HUES6 (cell line): ENCODE measurements at regions not wholly inside any gene's neighbourhood (a gene's known extent, or its start where the extent isn't known, plus 50 kb on each side); places are given as distances from the start of the nearest gene placed in this dataset.

ENCODE experiments used
- H3K27ac ChIP-seq: 2 replicates; pipeline ENCODE4 v1.7.0; 2013; ENCODE audit warnings: low read depth, mild to moderate bottlenecking, low read length, inconsistent platforms
- H3K27me3 ChIP-seq: 2 replicates; pipeline ENCODE4 v1.6.1; 2013; ENCODE audit warnings: low read length; ENCODE audit not compliant: control insufficient read depth, insufficient read depth
- H3K36me3 ChIP-seq: 2 replicates; pipeline ENCODE4 v1.6.1; 2013; ENCODE audit warnings: low read length; ENCODE audit not compliant: control insufficient read depth, insufficient read depth
- H3K4me1 ChIP-seq: 2 replicates; pipeline ENCODE4 v1.6.1; 2013; ENCODE audit warnings: low read length; ENCODE audit not compliant: control insufficient read depth, insufficient read depth
- H3K4me3 ChIP-seq: 2 replicates; pipeline ENCODE4 v1.5.1; 2013; ENCODE audit warnings: low read depth, low read length
- H3K9ac ChIP-seq: one replicate; pipeline ENCODE4 v1.6.1; 2013; ENCODE audit warnings: mild to moderate bottlenecking, low read length
- H3K9me3 ChIP-seq: 2 replicates; pipeline ENCODE4 v1.6.1; 2013; ENCODE audit warnings: low read depth, low read length; ENCODE audit not compliant: control insufficient read depth, insufficient read depth

DNA sequence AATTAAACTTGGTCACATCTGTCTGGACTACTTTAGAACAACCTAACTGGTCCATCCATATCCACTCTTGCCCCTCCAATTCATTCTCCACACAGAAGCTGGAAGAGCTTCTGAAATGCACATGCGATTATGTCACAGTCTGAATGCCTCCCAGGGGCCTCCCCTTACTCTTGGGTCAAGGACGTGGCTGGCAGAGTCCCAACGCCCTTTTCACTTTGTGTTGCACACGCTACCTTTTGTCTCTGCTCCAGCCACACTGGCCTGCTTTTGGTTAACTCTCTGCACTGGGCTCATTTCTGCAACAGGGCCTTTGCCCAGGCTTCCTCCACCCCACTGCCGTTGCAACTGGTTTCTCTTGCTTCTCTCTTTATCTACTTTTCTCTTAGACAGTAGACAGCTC, 245.2 kb downstream of the IL20RB start:
- Histone ChIP-seq H3K9me3 (peaks cover 7% of the 10 kb centered on the region; the same call in 1 of the 2 replicates), H3K36me3 (no peaks in the 10 kb centered on the region), H3K4me3 (no peak overlapping the region), H3K27ac (no peak overlapping the region), H3K4me1 (no peaks in the 10 kb centered on the region), H3K9ac (no peak overlapping the region), H3K27me3 (no peaks in the 10 kb centered on the region)

DNA sequence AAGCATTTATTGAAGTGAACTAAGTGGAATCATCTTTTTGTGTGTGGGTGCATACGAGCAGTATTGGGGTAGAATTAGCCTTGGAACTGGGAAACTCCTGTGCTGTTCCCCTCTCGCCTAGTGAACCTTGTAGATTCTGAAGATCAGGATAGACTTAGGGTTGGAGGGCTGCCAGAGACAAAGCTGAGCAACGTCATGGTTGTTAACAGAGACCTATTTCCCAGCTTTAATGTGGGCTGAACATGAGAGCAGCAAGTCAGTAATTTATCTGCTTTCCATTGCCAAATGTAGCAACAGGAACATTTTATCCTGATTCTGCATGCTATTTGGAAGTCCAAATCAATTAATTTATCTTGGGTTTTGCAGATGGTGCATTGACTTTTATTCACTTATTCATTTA, 246.6 kb downstream of the IL20RB start:
- H3K4me3 ChIP-seq, result no peak overlapping the region
- no peak overlapping the region for H3K9ac ChIP-seq
- H3K27ac ChIP-seq, result no peak overlapping the region
- H3K27me3 ChIP-seq, result no peaks in the 10 kb centered on the region
- no peaks in the 10 kb centered on the region for H3K4me1 ChIP-seq
- H3K9me3 ChIP-seq, result peaks cover 4% of the 10 kb centered on the region; the same call in 1 of the 2 replicates
- no peaks in the 10 kb centered on the region for H3K36me3 ChIP-seq

DNA sequence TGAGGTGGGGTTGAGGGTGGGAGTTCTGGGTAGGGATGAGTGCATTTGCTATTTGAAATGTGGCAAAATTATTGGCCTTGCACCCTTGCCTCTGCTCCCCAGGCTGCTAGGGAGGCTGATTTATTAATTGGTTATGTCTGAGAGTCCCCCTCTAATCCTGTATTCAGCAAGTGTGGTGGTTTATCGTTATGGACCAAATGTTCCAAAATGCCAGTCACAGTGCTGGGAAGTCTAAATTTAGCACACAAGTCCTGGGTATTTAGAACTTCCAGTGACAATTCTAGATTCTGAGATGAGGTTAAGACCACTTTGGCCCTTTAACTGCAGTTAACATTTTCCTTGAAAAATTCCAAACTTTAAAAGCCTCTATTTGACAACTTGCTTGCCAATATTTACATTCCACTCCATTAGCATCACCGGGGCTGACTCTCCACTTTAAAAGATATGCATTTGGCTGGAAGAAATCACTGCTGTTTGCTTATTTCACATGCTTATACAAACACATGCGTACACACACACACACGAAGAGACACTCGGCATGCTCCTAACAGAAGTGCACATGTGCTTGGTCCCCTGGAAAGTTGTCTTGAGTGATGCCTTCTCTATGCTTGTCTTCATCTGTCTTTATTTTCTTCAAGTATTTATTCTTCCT, 247.7 kb downstream of the IL20RB start:
- Histone ChIP-seq H3K9ac (no peak overlapping the region), H3K9me3 (no peaks in the 10 kb centered on the region), H3K27ac (no peak overlapping the region), H3K4me3 (no peak overlapping the region), H3K36me3 (no peaks in the 10 kb centered on the region), H3K27me3 (no peaks in the 10 kb centered on the region), H3K4me1 (no peaks in the 10 kb centered on the region)

DNA sequence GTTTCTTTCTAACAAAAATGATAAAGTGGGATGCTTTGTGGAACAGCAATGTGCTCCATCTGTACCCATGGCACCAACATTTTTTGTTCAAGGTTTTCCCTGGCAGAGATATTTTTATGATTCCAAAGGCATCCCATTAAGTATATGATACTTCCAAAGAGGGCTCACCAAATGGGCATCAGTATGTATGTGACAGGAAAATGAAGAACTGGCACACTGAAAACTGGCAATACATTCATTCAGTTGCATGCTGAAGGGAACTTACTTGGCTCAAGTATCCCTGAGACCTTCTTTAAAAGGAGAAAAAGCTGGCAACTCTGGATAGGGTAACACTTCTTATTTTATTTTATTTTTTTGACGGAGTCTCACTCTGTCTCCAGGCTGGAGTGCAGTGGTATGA, 249.8 kb downstream of the IL20RB start:
- Histone ChIP-seq H3K4me1 (no peaks in the 10 kb centered on the region), H3K27ac (no peak overlapping the region), H3K9me3 (no peaks in the 10 kb centered on the region), H3K4me3 (no peak overlapping the region), H3K9ac (no peak overlapping the region), H3K36me3 (no peaks in the 10 kb centered on the region), H3K27me3 (no peaks in the 10 kb centered on the region)

DNA sequence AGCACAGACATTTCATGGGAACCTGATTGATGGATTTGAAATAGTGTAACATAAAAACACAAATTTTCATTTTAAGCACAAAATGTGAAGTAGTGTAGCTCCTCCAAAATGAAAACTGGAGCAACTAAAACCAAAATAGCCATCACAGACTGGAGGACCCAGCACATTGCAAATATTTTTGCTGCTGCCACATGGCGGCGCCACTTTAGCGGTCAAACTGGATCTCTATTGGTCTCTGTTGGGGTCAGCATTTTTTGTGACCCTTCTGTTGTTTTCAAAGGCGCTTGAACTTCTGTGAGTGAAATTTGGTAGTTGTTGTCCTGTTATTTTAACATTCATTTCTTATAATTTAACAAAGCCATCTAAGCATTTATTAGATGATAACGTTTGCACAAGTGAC, 259.9 kb downstream of the IL20RB start:
- H3K9ac ChIP-seq, result no peak overlapping the region
- no peaks in the 10 kb centered on the region for H3K4me1 ChIP-seq

DNA sequence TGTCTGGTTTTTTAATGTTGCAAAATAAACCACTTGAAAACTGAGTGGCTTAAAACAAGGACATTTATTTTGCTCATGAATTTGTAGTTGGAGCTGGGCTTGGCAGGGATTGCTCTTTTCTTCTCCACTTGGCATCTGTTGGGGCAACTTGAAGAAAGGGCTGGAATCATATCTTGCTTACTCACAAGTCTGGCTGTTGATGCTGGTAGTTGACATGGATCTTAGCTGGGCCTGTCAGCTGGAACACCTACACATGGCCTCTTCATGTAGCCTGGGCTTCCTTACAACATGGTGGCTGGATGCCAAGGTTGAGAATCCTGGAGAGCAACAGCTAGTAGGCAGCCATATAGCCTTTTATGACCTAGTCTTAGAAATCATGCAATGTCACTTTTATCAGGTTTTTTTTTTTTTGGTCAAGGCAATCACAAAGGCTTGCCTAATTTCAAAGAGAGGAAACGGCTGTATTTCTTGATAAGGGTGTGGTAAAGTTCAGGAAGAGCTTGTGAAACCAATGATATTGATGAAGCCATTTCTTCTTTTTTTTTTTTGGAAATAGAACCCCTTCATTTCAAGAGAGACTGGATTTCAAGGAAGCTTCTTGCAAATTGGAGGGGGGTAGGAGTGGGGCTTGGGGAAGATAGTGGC, 262.1 kb downstream of the IL20RB start:
- no peak overlapping the region for H3K27ac ChIP-seq
- H3K27me3 ChIP-seq, result no peaks in the 10 kb centered on the region
- no peaks in the 10 kb centered on the region for H3K36me3 ChIP-seq
- no peaks in the 10 kb centered on the region for H3K9me3 ChIP-seq
- H3K9ac ChIP-seq, result no peak overlapping the region
- H3K4me1 ChIP-seq, result no peaks in the 10 kb centered on the region
- no peak overlapping the region for H3K4me3 ChIP-seq

More for the DNA sequence above, 259.9 kb downstream of the IL20RB start:
- Histone ChIP-seq H3K36me3 (no peaks in the 10 kb centered on the region), H3K27ac (no peak overlapping the region), H3K27me3 (no peaks in the 10 kb centered on the region), H3K9me3 (no peaks in the 10 kb centered on the region), H3K4me3 (no peak overlapping the region)

DNA sequence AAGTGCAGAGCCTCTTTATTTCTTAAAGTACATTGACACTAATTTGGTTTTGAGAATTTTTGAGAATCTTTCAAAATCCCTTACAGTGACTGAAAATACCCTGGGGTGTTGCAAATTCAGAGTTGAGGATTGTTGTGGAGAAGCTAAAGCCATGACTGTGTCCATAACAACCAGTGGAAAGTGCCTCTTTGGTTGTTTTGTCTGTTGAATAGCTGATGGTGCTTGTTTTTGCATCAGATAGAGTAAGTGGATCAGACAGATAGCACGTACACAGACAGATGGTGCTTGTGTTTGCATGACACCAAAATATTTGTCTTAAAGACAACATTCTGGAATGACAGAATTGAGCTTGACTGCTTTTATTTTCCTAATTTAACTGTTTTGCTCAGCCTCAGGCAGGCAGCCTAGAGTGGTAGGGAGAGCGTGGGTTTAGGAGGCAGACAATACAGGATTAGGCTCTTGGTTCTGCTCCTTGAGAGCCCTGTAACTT, 265.0 kb downstream of the IL20RB start:
- Histone ChIP-seq H3K4me1 (no peaks in the 10 kb centered on the region), H3K4me3 (no peak overlapping the region), H3K36me3 (no peaks in the 10 kb centered on the region), H3K27me3 (no peaks in the 10 kb centered on the region), H3K9me3 (no peaks in the 10 kb centered on the region), H3K9ac (no peak overlapping the region), H3K27ac (no peak overlapping the region)

GRCh38 chr3:137224464-137224863, 266.7 kb downstream of the IL20RB start:
- Histone ChIP-seq H3K27me3 (no peaks in the 10 kb centered on the region), H3K4me3 (no peak overlapping the region), H3K9me3 (no peaks in the 10 kb centered on the region), H3K9ac (no peak overlapping the region), H3K4me1 (no peaks in the 10 kb centered on the region), H3K36me3 (no peaks in the 10 kb centered on the region), H3K27ac (no peak overlapping the region)

DNA sequence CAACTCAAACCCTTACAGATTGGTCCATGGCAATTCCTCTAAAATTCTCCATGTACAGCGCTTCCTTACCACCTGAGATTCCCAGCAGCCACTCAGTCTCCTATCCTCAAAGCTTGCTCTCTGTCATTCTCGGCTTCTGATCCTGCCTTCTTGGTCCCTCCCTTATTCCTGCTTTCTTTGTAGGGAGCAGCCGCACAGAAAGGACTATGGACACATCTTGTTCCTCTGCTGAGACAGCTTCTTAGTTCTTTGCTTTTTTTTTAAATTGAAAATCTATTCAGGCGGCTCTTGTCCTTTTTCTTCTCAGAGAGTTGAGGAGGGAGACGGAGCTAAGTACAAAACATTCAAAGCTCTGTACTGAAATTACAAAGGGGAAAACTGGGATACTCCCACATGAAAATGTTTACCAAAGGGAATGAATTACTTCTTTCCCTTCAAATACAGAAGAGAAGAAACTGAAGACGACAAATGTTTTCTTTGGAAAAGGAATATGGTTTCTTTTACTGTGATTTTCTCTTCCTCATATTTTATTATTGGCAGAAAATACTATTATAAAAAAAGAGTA, 285.1 kb downstream of the IL20RB start:
- H3K27ac ChIP-seq, result no peak overlapping the region
- no peaks in the 10 kb centered on the region for H3K27me3 ChIP-seq
- no peak overlapping the region for H3K4me3 ChIP-seq
- H3K9me3 ChIP-seq, result no peaks in the 10 kb centered on the region
- H3K9ac ChIP-seq, result no peak overlapping the region
- no peaks in the 10 kb centered on the region for H3K36me3 ChIP-seq
- no peaks in the 10 kb centered on the region for H3K4me1 ChIP-seq

GRCh38 chr3:137246491-137246890, 288.7 kb downstream of the IL20RB start:
- Histone ChIP-seq H3K9ac (no peak overlapping the region), H3K9me3 (no peaks in the 10 kb centered on the region), H3K27me3 (no peaks in the 10 kb centered on the region), H3K36me3 (no peaks in the 10 kb centered on the region), H3K4me1 (no peaks in the 10 kb centered on the region), H3K27ac (no peak overlapping the region), H3K4me3 (no peak overlapping the region)

DNA sequence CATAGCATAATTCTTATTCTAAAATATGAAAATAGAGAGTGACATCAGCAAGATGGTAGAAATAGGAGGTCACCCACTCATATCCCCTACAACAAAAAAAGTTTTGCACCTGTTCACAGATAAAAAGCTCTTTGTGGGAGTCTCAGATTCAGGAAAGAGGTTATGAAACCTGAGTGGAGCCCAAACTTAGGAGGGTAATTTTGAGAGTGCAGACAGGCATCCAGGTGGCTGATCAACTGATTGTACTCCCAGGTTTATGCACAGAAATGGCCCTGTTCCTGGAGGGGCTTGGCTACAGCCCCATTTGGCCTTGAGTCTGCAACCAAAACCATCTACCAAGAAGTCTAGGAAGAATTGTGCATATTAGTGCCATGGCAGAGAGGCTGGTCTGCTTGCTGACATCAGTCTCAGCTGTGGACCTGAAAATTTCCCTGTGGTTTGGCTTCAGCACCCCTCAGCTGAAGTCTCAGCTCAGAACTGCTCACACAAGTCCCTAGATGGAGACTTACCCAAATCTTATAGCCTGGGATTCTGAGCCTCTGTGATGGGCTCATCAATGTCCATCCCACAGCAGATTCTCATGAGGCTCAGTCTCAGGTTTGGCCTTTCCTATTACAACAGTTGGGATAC, 291.6 kb downstream of the IL20RB start:
- Histone ChIP-seq H3K4me3 (no peak overlapping the region), H3K9me3 (no peaks in the 10 kb centered on the region; the same call in 1 of the 2 replicates), H3K27ac (no peak overlapping the region), H3K4me1 (no peaks in the 10 kb centered on the region), H3K36me3 (no peaks in the 10 kb centered on the region), H3K9ac (no peak overlapping the region), H3K27me3 (no peaks in the 10 kb centered on the region)
